Activated T-cell treated with anti-CD3 and anti-CD28 coated beads, Interleukin-2, amount 50 U/mL, for 1 hour (primary cell): ENCODE measurements at regions not wholly inside any gene's neighbourhood (a gene's known extent, or its start where the extent isn't known, plus 50 kb on each side); places are given as distances from the start of the nearest gene placed in this dataset.
"Not testable (repeated sequence)": the region's sequence is repeated elsewhere in the genome, so short reads cannot be mapped to it uniquely, and the experiment has no call there.

Source experiments
- DNase-seq: peaks from one replicate; pipeline ENCODE4 v3.0.0-alpha.2; 2020

DNA sequence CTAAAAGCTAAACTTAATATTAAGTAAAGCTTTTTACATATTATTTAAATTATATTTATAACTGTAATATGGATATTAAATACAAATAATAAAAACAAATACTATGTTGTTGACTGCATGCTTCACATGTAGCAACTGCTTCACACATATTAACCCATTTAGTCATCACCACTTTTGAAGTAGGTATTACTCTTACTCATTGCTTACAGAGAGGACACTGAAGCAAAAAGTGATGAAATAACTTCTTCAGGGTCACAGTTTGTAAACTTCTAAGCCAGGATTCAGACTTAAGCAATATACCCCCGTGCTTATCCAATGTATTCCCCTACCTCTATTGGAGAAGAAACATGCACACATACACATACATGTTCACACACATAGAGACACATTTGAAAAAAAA lies 166.6 kb downstream of the DKK2 start:
- no peak for DNase-seq

DNA sequence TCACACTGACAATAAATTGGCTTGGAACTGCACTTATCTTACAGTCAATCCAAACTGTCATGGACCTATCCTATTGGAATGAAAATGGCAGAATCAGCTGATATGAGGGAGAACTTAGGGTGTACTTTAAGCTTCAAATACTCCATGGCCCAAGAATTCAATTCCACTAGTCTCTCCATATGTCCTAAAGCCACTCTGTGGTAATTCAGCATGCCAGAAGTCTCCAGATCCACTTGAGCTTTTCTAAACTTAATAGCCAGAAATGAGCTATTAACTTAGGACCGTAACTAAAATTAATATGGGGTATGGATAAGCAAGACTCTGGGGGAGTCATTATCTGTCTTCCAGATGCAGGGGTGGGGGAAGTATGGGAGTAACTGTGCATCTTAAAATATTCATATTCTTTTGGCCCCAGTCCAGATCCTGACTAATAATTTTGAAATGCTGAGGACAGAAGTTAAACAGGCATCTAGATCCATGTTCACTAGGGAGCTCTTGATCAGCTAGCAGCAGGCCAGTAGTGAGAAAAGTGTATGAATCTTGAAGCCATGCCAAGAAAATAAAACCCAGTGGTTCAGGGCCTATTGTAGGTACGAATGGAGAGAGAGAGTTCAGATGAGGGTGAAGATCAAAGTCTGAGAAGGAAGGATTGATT lies 167.6 kb downstream of the DKK2 start:
- no peak for DNase-seq

DNA sequence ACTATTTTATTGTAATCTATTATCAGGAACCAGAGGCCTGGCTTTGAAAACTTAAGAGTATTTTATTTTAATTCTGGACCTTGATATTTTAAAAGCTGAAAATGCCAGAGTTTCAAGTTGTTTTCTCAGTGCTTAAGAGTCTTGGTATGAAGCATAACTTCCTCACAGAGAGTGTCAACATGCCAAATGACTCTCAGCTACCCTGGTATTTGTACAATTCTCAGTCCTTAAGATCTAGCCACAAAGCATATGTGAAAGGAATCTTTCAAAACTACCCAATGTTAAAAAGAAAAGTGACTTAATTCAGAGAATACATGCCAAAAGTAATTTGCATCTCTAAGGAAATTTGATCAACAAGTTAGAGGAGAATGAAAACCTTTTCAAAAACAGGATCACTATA lies 171.9 kb downstream of the DKK2 start:
- DNase-seq, result no peak

DNA sequence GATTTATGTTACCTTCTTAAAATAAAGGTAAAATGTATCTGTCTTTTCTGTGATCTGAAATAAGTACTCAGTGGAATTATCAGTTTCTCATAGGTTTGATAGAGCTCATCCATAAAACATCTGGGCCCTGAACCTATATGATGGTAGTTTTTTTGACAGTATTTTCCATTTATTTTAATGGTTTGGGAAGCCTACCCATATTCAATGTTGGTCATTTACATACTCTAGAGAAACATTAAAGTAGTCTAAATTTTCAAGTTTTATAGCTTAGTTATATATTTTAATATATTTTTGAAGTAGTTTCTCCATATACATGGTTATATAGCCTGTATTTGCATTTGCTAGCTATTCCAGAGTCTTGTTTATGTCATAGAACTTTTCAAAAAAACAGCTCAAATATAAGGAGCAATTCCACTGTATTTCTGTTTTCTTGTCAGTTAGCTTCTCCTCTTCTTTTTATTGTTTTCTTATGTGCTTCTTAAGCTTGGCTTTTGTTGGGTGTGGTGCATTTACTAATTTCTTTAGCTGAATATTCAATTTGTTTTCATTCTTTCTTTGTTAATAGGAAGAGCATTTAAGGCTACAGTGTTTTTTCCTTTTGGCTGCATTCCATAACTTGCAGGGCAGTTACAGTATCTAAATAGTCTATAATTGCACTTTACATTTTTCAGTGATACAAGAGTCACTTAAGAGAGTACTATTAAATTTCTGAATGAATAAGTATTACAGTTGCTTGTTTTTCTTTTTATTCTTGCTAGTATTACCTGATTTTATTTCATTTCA lies 181.4 kb downstream of the DKK2 start:
- no peak for DNase-seq

DNA sequence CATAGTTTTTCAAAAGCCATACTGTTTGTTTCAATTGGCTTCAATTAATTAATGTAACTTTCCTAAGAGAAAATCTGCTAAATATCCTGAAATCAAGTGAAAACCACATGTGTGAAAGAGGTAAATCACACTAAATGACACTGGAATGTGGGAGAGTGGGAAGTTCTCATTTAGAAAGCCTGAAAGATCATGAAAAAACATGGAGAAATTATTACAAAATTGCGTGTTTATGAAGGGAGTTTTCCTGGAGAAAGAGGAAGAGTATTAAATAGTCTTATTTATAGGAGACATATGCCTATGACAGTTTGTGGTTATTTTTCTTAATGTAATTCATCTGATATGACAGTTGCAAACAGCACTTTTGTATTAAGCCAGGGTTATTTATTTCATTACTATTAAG lies 183.7 kb downstream of the DKK2 start:
- no peak for DNase-seq

DNA sequence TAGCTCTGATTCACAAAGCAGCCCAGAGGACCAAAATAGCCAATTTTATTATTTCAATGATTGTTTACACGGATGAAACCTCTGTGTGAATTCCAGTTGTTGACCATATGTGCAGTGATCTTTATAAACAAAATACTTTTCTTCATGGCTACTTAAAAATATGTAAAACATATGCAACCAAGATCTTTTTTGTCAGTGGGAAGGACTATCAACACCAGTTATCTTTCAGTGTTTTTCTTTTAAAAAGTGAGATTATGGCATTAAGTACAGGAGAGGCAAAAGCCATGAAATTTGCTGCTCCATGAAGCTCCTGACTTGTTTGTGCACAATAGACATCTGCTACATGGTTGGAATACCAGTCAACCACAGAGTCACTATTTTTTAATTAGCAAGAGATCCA lies 184.4 kb downstream of the DKK2 start:
- DNase-seq, result no peak

DNA sequence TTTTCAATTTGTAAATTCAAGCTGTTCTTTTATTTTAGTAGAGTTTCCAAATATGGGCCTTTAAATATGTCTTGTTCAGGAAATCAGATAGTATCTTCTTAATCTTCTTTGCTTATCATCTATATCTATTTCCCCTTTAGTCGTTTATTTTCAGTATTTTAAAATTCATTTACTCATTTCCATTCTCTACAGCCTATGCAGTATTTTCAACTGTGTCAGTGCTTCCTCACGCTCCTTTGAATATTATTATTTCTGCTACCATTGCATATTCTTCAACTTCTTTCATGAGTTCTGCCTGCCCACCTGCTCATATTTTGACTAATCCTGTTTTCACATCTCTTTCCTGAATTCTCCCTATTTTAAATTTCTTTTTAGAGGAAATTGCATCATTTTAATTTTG lies 185.4 kb downstream of the DKK2 start:
- no peak for DNase-seq

DNA sequence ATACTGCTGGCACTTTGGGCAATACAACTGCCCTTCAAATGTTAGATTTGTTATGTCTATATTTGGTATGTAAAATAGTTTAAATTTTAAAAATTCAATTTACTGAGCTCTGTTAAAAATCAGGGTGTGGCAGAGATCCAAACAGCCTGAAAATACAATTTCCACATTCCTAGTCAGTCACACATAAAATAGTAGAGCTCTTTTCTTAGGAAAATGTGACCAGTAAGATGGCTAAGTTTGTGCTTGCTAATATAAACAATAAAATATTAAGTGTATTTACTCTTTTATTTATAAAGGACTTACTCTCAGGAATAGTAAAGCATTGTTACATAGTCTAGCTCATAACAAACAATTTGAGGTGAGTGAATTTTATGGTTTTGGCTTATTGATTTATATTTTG lies 200.2 kb downstream of the DKK2 start:
- DNase-seq, result no peak

DNA sequence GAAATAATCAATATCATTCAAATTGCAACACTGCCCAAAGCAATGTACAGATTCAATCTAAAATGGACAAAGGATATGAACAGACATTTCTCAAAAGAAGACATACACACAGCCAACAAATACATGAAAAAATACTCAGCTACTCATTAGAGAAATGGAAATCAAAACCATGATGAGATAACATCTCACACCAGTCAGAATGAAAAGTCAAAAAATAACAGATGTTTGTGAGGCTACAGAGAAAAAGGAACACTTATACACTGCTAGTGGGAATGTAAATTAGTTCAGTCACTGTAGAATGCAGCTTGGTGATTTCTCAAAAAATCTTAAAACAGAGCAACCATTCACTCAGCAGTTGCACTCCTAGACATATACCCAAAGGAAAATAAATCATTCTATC lies 205.2 kb downstream of the DKK2 start:
- DNase-seq, result no peak

DNA sequence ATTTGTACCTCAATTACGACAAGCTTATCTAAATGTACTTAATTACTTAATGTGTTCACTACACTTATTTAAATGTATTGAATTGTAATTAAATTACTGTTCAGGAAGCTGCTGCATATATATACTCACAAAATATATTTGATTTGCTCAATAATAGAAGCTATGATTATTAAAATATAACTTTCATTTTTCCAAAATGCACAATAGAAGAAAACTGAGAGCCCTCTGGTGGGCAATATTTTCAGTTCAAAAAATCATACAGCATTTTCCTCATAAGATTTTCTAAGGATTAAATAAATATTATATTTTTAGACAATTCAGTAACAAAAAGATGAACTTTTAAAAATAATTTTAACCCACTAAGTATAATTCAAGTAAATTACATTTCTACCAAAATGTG lies 217.3 kb downstream of the DKK2 start:
- DNase-seq, result no peak

DNA sequence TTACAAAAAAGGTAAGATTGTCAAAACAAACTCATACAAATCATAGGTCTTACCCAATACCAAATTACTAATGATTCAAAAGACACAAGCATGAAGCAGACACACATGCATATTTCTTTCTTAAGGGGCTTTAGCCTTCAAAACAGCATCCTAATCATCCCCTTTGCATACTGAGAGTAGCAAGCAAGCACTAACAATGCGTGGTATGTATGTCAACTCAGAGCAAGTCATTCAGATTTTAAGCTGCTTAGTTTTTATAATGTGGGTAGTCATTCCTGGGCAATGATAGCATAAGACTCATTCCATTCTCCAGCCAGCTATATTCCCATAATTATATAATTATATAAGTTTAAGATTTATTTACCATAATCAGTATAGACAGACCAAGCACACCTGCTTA lies 219.6 kb downstream of the DKK2 start:
- no peak for DNase-seq

DNA sequence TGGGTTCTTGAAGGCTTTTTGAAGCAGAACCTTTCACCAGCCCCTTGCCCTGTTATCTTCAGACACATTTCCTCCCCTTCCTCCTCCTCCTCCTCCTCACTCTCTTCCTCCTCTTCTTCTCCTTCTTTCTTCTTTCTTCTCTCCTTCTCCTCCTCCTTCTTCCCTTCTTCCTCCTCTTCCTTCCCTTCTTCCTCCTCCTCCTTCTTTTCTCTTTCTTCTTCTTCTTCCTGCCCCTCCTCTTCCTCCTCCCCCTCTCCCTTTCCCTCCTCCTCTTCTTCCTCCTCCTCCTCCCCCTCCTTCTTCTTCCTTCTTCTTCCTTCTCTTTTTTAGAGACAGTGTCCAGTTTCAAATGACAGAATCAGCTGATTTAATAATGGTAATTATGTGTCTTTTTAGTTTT lies 226.0 kb downstream of the DKK2 start:
- no peak for DNase-seq

DNA sequence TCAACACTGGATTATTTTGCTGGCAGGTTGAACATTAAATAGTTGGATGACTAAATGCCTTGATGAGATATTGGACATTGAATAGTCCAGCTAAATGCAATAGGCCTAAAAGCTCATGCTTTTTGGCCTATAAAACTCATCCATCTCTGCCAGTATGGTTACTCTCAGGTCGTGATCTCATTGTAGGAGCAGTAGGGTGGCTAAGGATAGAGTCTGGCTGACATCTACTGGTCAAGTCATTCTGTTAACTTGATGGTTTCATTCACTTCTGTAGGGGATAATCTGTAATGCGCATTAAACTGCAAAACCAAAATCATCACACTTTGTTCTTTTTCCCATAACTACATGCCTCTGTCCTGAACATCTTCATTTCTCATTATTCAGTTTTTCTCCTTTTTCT lies 227.0 kb downstream of the DKK2 start:
- DNase-seq, result no peak

DNA sequence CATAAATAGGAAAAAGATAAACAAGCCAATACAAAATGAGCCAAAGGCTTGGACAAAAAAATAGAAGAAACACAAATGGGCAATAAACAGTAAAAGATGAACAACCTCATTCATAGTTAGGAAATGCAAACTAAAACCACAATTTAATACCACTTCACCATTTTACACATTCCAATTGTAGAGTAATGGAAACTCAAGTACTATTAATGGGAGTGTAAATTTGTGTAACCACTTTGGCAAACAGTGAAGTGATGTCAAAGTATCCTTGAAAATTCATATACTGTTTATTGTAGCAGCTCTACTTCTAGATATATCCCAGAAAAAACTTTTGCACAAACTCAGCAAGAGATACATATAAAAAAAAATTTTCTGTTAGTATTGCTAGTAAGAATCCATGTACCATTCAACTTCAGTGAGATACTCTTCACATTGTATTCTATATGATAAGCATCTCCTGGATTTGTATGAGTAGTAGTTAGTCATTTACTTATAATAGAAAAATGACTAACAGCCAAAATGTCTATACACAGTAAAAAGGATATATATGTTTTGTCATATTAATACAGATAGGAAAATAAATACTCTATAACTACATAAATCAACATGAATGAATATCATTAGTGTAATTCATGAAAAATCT lies 229.8 kb downstream of the DKK2 start:
- no peak for DNase-seq

DNA sequence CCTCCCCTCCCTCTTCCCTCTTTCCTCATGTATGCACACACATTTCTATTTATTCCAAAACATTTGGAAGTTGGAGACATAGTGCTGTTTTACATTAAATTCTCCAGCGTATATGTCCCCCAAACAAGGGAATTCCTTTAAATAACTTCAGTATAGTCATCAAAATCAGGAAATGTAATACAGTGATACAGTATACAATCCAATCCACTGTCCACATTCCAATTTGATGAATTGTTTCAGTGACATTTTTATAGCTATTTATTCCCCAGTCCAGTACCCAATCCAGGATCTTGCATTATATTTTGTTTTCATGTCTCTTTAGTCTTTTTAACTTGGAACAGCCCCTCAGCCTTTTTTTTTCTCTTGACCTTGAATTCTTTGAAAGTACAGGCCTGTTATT lies 233.0 kb downstream of the DKK2 start:
- no peak for DNase-seq

DNA sequence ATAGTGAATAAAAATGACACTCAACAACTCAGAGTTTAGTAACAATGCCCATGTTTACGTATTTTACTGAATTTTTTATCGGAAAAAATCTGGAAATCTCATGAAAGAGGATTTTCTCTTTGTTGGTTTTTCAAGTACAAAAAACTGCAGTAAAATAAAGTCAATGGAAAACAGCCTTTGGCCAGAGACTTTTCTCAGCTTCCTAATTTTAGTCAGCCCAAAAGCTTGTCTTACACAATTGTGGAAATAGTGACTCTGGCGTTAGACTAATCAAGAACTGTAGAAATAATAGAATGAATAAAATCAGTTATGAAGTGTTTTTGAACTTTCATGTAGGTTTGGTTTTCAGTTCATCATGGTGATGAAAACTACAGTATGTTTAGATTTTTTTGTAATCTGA lies 234.7 kb downstream of the DKK2 start:
- no peak for DNase-seq

DNA sequence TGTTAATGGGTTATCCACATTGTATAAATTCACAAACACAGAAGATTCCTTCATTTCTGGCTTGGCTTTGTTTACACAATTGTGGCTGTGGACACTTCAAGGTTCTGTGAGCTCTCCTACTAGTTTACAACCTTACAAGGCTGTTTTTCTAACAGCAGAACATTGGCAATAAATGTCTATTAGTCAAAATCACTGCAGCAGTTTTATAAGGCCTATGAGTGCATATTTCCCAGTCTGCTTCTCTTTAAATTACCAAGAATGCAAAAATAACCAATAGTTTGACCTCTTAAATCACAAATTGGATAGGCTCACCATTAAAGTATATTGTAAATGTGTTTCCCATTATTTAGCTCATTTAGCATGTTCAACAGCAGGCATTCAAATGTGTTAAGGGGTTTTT lies 239.2 kb downstream of the DKK2 start:
- no peak for DNase-seq

DNA sequence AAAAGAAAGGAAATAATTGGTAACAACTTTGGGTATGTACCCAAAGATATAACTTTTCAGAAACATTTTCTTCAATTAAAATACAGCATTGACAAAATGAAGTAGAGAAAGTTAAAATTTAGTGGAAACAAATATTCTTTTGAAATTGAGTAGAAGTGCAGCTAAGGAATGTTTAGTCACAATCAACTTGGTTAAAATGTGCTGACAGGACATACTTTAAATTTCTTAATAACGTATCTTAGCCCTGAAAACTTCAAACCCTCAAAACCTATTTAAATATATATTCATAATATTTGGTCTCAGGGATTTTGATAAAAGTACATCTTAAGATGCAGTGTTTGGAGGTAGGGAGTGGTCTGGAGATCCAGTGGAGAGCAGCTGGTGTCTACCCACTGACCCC lies 240.8 kb downstream of the DKK2 start:
- no peak for DNase-seq

DNA sequence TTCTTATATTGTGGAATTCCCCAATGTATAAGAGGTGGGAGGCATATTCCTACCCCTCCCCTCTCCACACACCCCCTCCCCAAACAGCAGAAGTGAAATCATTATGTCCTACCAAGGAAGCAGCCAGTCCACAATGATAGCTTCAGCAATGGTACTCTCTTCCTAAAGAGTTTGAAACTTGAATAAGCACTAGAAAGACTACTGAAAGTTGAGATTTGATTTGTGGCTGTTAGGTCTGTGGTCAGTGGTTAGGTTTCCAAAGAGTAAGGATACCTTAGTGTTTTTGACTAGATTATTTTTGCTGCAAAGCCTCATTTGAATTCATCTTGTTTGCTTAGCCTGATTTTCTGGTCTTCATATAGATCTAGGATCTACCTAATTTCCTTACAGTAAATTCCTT lies 242.2 kb downstream of the DKK2 start:
- no peak for DNase-seq

DNA sequence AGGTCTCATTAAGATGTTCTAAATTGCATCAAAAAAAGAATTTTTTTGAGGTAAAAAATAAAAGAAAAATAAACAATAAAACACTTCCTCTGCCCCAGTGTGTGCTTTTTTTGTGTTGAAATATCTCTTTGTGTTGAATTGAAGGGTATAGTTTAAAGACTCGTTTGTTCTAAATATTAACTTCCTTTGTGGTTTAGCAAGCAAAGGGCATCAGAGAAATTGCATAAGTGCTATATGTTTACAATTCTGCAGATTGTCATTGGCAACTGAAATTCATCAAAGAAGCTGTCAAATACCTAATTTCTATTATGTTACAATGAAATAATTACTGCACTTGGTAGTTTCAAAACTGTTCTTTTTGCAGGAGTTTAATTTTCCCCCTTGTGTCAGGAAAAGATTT lies 260.5 kb downstream of the DKK2 start:
- DNase-seq, result no peak

DNA sequence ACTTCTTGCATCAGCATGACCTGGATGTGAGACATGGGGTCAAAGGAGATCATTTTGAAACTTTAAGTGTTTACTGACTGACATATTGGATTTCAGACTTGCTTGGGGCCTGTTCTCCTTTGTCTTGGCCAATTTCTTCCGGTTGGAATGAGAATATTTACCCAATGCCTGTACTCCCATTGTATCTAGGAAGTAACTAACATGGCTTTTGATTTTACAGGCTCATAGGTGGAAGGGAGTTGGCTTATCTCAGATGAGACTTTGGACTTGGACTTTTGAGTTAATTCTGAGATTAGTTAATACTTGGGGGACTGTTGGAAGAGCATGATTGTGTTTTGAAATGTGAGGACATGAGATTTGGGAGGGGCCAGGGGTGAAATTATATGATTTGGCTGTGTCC lies 262.1 kb downstream of the DKK2 start:
- DNase-seq, result not testable (repeated sequence)

DNA sequence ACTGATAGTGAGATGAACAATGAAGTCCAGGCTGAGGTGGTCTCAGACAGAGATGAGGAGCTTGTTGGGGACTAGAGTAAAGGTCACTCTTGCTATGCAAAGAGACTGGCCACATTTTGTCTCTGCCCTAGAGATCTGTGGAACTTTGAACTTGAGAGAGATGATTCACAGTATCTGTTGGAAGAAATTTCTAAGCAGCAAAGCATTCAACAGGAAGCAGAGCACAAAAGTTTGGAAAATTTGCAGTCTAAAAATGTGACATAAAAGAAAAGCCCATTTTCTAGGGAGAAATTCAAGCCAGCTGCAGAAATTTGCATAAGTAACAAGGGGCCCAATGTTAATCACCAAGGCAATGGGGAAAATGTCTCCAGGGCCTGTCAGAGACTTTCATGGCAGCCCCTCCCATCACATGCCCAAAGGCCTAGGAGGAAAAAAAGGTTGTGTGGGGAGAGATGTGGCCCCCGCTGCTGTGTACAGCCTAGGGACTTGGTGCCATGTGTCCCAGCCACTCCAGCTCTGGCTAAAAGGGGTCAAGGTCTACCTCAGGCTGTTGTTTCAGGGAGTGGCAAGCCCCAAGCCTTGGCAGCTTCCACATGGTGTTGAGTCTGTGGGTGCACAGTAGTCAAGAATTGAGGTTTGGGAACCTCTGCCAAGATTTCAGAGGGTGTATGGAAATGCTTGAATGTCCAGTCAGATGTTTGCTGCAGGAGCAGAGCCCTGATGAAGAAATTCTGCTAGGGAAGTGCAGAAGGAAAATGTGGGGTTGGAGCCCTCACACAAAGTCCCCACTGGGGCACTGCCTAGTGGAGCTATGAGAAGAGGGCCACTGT lies 262.8 kb downstream of the DKK2 start:
- DNase-seq, result no peak

DNA sequence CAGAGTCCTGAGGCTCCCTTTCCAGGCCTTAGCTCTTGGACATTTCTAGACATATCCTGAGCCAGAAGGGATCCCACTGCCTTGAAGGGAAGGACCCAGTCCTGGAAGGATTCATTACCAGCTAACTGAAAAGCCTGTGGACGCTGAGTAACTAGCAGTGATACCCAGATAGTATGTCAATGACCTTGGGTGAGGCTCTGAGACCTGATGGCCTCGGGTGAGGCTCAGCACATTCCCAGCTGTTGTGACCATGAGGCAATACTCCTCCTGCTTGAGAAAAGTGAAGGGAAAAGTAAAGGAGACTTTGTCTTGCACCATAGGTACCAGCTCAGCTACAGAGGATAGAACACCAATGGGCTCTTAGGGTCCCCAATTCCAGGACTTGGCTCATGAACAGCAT lies 268.1 kb downstream of the DKK2 start:
- no peak for DNase-seq

DNA sequence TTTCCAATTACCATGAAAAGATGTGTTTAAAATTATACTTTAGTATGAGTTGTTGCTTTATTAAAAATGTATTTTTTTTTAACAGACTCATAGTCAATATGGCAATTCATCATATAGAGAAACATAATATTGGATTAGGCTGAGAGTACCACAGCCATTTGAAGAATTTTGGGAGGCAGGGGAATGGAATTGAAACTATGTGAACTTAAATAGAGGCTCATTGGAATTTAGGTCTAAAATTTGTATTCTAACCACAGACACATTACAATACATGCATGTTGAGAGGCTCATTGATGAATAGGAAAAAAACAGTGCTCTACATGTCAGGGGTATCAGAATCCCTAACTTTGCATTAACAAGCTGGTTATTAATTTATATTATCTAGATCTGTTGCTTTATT lies 269.6 kb downstream of the DKK2 start:
- no peak for DNase-seq
